Activated CD8-positive, alpha-beta memory T cell treated with anti-CD3 and anti-CD28 coated beads for 24 hours (primary cell): ENCODE measurements at regions not wholly inside any gene's neighbourhood (a gene's known extent, or its start where the extent isn't known, plus 50 kb on each side); places are given as distances from the start of the nearest gene placed in this dataset.

Experiments used
- DNase-seq: peaks from one replicate; pipeline ENCODE4 v3.0.0-alpha.2; 2020

GRCh38 chr12:59839514-59839913 lies 243.7 kb downstream of the SLC16A7 start:
- no peak for DNase-seq

GRCh38 chr12:59843260-59843843 lies 247.5 kb downstream of the SLC16A7 start:
- no peak for DNase-seq

- DNase-seq, result no peak
Measured at GRCh38 chr12:59844750-59845149, 248.9 kb downstream of the SLC16A7 start.

- DNase-seq, result no peak
Measured at GRCh38 chr12:59845293-59845692, 249.5 kb downstream of the SLC16A7 start.

- DNase-seq, result no peak
Measured at GRCh38 chr12:59847127-59847526, 251.3 kb downstream of the SLC16A7 start.

- DNase-seq, result no peak
Measured at GRCh38 chr12:59850268-59850667, 254.4 kb downstream of the SLC16A7 start.

GRCh38 chr12:59858508-59859170 lies 262.8 kb downstream of the SLC16A7 start:
- no peak for DNase-seq

- DNase-seq, result no peak
Measured at GRCh38 chr12:59859171-59859510, 263.3 kb downstream of the SLC16A7 start.

- DNase-seq, result no peak
Measured at GRCh38 chr12:59861635-59862034, 265.8 kb downstream of the SLC16A7 start.

GRCh38 chr12:59867055-59867454 lies 271.2 kb downstream of the SLC16A7 start:
- no peak for DNase-seq

- DNase-seq, result no peak
Measured at GRCh38 chr12:59867689-59868088, 271.9 kb downstream of the SLC16A7 start.

GRCh38 chr12:59871779-59872178 lies 275.9 kb downstream of the SLC16A7 start:
- DNase-seq, result no peak

- no peak for DNase-seq
Measured at GRCh38 chr12:59873136-59873535, 277.3 kb downstream of the SLC16A7 start.

- DNase-seq, result no peak
Measured at GRCh38 chr12:59874781-59875180, 279.0 kb downstream of the SLC16A7 start.

- no peak for DNase-seq
Measured at GRCh38 chr12:59886131-59886733, 290.4 kb downstream of the SLC16A7 start.

- no peak for DNase-seq
Measured at GRCh38 chr12:59887178-59887577, 291.3 kb downstream of the SLC16A7 start.

- DNase-seq, result no peak
Measured at GRCh38 chr12:59890896-59891579, 295.2 kb downstream of the SLC16A7 start.

GRCh38 chr12:59895166-59895775 lies 299.4 kb downstream of the SLC16A7 start:
- DNase-seq, result no peak

GRCh38 chr12:59904874-59905521 lies 309.2 kb downstream of the SLC16A7 start:
- DNase-seq, result no peak

- DNase-seq, result no peak
Measured at GRCh38 chr12:59911516-59911915, 315.7 kb downstream of the SLC16A7 start.

GRCh38 chr12:59916988-59917387 lies 321.2 kb downstream of the SLC16A7 start:
- no peak for DNase-seq

GRCh38 chr12:59927032-59927431 lies 331.2 kb downstream of the SLC16A7 start:
- no peak for DNase-seq

- DNase-seq, result no peak
Measured at GRCh38 chr12:59928416-59928815, 332.6 kb downstream of the SLC16A7 start.
